Caki2 (cell line): ENCODE measurements at regions not wholly inside any gene's neighbourhood (a gene's known extent, or its start where the extent isn't known, plus 50 kb on each side); places are given as distances from the start of the nearest gene placed in this dataset.
"Not testable (repeated sequence)": the region's sequence is repeated elsewhere in the genome, so short reads cannot be mapped to it uniquely, and the experiment has no call there.

Experiments
- DNase-seq: peaks from one replicate; pipeline ENCODE4 v3.0.0-alpha.2; 2015; ENCODE audit warnings: low read depth
- in situ Hi-C: cut with HindIII; loops from 2 replicates; pipeline ENCODE4 v1.10.0; 2016; ENCODE audit warnings: low sequenced_read_pairs, low pct_unique_long_range_greater_than_20kb, mixed read lengths

DNA sequence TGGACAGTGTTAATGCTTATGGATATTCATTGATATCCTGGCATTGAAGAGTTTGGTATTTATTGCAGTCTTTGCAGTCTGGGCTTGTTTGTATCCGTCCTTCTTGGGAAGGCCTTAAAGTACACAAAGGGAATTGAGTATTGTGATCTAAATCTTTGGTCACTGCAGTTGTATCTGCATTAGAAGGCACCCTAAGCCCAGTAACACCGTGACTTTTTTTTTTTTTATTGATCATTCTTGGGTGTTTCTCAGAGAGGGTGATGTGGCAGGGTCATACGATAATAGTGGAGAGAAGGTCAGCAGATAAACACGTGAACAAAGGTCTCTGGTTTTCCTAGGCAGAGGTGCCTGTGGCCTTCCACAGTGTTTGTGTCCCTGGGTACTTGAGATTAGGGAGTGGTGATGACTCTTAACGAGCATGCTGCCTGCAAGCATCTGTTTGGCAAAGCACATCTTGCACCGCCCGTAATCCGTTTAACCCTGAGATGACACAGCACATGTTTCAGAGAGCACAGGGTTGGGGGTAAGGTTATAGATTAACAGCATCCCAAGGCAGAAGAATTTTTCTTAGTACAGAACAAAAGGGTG lies 258.0 kb downstream of the HAPSTR1 start:
- in situ Hi-C loops, DNase-seq: not testable (repeated sequence)

GRCh38 chr16:9350119-9350799 lies 258.8 kb downstream of the HAPSTR1 start:
- in situ Hi-C loops, DNase-seq: not testable (repeated sequence)

- DNase-seq = no peak
- in situ Hi-C loops = no loop called here
These were observed 260.0 kb downstream of the HAPSTR1 start for GRCh38 chr16:9351440-9351839.

- in situ Hi-C loops = no loop called here
- DNase-seq = no peak
These were observed 260.5 kb downstream of the HAPSTR1 start for GRCh38 chr16:9351841-9352434.

GRCh38 chr16:9357829-9358228 lies 266.4 kb downstream of the HAPSTR1 start:
- in situ Hi-C loops = no loop called here
- no peak for DNase-seq

DNA sequence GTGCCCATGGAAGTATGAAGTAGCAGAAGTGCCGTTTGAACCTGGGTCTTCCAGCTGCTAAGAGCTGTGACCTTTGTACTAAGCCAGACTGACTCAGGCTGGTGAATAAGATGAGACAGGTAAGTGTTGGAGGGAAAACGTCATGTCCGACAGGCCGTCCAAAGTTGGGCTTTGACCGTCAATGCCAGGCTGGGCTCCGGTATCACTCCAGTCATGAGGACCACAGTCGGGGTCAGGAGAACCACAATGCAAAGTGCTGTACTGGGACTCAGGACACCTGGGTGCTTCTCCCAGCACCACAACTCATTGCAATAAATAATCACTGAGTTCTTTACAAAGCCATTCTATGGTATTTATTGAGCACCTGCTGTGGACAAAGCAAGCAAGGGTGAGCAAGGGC lies 268.6 kb downstream of the HAPSTR1 start:
- DNase-seq = no peak
- in situ Hi-C loops = no loop called here

GRCh38 chr16:9362050-9362449 lies 270.6 kb downstream of the HAPSTR1 start:
- in situ Hi-C loops = no loop called here
- DNase-seq = no peak

DNA sequence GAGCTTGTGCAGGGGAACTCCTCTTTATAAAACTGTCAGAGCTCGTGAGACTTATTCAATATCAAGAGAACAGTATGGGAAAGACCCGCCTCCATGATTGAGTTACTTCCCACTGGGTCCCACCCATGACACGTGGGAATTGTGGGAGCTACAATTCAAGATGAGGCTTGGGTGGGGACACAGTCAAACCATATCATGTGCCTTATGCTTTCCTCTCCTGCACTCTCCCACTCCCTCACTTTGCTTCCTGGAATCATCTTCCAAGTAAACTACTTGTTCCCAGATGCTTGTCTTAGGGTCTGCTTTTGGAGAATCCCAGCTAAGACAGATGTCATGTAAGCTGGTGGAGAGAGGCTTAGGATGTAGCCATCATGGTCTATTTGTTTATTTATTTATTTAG lies 271.2 kb downstream of the HAPSTR1 start:
- in situ Hi-C loops = no loop called here
- no peak for DNase-seq

- in situ Hi-C loops = no loop called here
- no peak for DNase-seq
These were observed 272.1 kb downstream of the HAPSTR1 start for GRCh38 chr16:9363520-9363919.

DNA sequence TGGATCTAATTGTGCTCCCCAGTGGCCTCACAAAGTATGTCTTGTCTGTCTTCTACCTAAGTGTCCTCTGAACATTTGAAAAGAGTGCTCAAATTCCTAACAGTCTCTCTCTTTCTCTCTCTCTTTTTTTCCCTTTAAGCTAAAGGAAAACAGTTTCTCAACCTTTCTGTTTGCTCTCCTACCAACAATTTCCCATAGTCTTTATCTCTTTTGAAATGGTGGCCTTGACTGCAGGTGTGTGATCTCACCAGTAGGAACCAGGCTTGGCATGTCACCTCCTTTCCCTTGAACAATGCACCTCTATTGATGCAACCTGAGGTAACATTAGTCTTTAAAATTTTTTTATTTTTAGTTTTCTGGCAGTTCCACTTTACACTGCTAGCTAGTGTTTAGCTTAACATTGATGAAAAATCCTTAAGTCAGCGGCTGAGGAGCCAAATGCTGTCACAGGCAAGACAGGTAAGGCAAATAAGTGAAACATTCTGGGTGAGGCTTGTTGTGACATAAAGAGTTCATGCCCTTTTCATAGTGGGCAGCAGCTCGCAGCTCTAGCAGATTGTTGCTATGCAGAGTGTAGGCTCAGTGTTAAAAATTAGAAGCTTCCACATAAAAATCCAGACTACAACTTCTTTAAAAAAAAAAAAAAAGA lies 273.4 kb downstream of the HAPSTR1 start:
- in situ Hi-C loops = no loop called here

DNA sequence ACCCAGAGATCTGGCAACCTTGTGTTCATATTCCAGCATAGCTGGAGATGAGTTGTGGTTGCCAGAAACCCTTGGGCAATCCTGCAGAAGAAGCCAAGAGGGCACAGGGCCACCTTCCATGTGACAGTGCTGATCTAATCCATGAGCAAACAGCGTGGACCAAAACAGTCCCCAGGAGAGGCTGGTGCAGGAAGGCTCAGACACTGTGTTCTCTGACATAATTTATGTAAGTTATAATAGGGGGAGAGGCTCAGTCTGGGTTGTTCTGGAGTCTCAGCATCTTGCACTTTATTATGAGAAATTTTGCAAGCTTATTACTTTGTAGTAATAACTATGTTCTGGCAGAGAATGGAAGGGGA lies 273.9 kb downstream of the HAPSTR1 start:
- in situ Hi-C loops = no loop called here
- DNase-seq = no peak

More for the DNA sequence above, 273.4 kb downstream of the HAPSTR1 start:
- DNase-seq = no peak

GRCh38 chr16:9366048-9366969 lies 274.9 kb downstream of the HAPSTR1 start:
- no peak for DNase-seq
- in situ Hi-C loops = no loop called here

DNA sequence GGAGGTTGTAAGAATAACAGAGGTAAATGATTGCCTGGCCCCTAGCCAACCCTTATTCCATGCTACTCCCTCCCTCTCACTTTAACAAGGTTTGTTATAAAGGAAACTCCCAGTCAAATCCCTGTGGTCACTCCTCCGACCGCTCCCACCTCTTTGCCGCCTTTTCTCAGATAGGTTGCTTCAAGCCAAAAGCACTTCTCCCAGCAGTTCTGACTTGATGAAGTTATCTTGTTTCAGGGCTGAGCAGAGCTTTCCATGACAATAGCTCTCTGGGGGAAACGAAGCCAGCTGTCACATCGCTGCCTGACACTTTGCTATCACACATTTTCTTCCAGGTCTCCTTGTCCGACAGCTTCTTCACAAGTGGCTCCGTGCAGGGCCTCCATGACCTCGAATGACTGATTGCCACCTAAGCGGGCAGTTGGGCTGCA lies 278.6 kb downstream of the HAPSTR1 start:
- DNase-seq = no peak
- in situ Hi-C loops = no loop called here

GRCh38 chr16:9371713-9372448 lies 280.4 kb downstream of the HAPSTR1 start:
- in situ Hi-C loops = no loop called here
- DNase-seq = no peak

DNA sequence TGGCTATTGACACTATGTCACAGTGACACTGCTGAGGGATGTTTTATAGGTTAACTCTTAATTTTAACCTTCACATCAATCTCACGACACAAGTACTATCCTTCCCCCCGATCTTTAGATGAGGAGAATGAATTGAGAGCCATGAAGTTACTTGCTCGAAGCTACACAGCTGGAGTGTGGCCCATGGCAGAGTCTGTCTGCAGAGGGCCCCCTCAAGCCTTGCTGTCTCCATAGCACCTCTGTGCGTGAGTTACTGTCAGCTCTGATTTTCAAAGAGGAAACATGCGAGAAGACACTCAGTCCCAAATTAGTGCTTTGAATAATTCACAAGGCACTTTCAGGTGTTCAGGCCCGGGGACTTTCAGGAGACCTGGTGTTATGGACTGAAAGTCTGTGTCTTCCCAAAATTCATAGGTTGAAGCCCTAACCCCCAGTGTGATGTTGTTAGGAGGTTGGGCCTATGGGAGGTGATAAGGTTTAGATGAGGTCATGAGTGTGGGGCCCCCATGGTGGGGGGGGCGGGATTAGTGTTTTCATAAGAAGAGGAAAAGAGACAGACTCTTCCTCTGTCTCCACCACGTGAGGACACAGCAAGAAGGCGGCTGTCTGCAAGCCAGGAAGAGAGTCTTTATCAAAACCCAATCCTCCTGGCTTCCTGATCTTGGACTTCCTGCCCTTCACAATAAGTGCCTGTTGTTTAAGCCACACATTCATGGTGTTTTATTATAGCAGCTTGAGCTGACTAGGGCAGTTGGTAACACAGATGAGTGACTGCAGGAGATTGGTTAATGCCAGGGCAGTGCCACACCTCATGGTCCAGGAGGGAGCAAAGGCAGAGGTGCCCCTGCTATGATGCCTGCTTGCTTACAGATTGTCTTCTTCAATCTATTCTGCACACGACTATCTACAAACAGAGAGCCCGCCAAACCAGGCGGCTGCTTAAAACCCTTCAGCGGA lies 281.8 kb downstream of the HAPSTR1 start:
- no peak for DNase-seq
- in situ Hi-C loops = no loop called here

DNA sequence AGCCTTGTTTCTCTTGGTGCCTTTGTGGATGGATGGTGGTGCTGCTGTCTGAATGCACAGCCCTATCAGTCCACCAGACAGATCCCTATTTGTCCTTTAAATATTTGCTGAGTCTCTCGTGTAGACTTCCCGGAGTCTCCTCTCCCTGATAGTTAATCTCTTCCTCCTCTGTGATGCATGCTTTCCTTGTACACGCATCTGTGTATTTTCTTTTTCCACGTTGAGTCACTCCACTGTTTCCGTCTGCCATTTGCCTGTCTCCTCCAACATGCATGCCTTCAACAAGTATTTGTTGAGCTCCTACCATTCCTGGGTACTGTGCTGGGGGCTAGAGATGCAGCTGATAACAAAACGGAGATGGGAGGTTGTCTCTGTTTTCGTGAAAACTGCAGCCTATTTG lies 282.6 kb downstream of the HAPSTR1 start:
- in situ Hi-C loops = no loop called here
- DNase-seq = no peak

DNA sequence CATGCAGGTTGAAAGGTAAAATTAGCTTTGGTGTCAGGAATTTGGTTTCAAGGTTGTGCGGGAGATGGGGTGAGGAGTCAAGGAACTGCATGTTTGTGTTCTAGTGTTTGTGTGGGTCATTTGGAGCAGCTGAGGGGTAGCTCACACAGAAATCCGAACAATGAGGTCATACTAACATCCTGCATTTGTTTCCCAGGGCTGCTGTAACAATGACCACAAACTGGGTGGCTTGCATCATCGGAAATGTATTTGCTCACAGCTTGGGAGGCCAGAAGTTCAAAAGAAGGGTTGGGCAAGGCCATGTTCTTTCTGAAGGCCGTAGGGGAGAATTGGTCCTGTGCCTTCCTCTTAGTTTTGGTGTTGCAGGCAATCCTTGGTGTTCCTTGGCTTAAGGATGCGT lies 287.4 kb downstream of the HAPSTR1 start:
- in situ Hi-C loops = no loop called here
- no peak for DNase-seq
